Breast epithelium (tissue), 3 donors: ENCODE measurements at regions not wholly inside any gene's neighbourhood (a gene's known extent, or its start where the extent isn't known, plus 50 kb on each side); places are given as distances from the start of the nearest gene placed in this dataset.

Source experiments
- POLR2A ChIP-seq: fragments of 450-650 bp; IDR thresholded peaks from one replicate; pipeline ENCODE4 v1.6.1; 2016; ENCODE audit warnings: antibody characterized with exemption, mild to moderate bottlenecking, moderate library complexity
- POLR2AphosphoS5 ChIP-seq, 3 donors: sonication (generic); formaldehyde crosslinking; IDR thresholded peaks; one replicate each; pipeline ENCODE4 v1.6.1; 2017; ENCODE audit warnings: antibody characterized with exemption in 3 of 3

GRCh38 chr14:44142006-44142405 lies 365.1 kb downstream of the FSCB start:
- TF ChIP-seq POLR2A (no peak), POLR2AphosphoS5 (IDR thresholded peaks at IDR 0.05) (no peak)
